PFSK-1 (cell line): ENCODE measurements at regions not wholly inside any gene's neighbourhood (a gene's known extent, or its start where the extent isn't known, plus 50 kb on each side); places are given as distances from the start of the nearest gene placed in this dataset.

Experiments used
- SIN3A ChIP-seq: IDR thresholded peaks from 2 replicates; pipeline ENCODE4 v1.6.1; 2012; ENCODE audit warnings: mild to moderate bottlenecking, low read length, moderate library complexity, borderline replicate concordance; ENCODE audit not compliant: insufficient read depth
- TF ChIP-seq, protein P1 (sequence below), 2 experiments: IDR thresholded peaks; 2 replicates each; pipeline versions ENCODE4 v1.6.1 to v1.8.0; 2011 to 2012; ENCODE audit warnings: low read depth in 2 of 2, low read length in 2 of 2, control low read depth in 1 of 2, inconsistent platforms in 1 of 2, mild to moderate bottlenecking in 1 of 2, moderate library complexity in 1 of 2; ENCODE audit not compliant: insufficient read depth in 1 of 2

DNA sequence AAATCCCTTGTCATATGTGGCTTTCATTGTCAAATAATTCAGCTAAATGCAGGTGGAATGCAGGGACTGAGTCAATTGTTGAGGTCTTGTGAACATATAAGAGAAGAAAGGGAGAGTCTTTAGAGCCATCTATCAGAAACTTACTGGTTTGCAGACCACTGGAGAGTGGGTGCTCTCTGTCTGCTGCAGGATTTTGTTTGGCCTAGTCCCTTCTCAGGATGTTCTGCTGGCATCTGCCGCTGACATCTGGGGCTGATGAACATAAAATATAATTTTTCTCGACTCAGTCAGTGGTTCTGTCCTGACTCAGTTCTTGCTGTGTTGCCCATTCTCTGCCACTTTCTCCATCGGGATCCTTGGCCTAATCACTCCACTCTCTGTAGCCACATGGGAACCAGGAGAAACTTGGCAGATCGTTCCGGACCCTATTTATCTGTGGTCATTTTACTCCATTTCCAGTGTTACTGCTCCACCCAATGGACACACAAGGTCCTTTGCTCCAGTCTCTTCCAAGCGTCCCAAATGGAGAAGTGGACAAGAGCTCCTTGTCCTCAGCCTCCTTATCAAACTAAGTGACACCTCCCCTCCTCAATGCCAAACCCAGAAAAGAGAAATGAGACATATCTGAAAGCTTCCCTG lies 436.2 kb downstream of the FAT4 start:
- TF ChIP-seq SIN3A, result no peak
- TF ChIP-seq, protein P1, sequence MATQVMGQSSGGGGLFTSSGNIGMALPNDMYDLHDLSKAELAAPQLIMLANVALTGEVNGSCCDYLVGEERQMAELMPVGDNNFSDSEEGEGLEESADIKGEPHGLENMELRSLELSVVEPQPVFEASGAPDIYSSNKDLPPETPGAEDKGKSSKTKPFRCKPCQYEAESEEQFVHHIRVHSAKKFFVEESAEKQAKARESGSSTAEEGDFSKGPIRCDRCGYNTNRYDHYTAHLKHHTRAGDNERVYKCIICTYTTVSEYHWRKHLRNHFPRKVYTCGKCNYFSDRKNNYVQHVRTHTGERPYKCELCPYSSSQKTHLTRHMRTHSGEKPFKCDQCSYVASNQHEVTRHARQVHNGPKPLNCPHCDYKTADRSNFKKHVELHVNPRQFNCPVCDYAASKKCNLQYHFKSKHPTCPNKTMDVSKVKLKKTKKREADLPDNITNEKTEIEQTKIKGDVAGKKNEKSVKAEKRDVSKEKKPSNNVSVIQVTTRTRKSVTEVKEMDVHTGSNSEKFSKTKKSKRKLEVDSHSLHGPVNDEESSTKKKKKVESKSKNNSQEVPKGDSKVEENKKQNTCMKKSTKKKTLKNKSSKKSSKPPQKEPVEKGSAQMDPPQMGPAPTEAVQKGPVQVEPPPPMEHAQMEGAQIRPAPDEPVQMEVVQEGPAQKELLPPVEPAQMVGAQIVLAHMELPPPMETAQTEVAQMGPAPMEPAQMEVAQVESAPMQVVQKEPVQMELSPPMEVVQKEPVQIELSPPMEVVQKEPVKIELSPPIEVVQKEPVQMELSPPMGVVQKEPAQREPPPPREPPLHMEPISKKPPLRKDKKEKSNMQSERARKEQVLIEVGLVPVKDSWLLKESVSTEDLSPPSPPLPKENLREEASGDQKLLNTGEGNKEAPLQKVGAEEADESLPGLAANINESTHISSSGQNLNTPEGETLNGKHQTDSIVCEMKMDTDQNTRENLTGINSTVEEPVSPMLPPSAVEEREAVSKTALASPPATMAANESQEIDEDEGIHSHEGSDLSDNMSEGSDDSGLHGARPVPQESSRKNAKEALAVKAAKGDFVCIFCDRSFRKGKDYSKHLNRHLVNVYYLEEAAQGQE (IDR thresholded peaks at IDR 0.05; ENCODE audit: insufficient read depth in 1 of 2, low read depth in 2 of 2, low read length in 2 of 2), result no peak
